ENCODE measurements at regions not wholly inside any gene's neighbourhood (a gene's known extent, or its start where the extent isn't known, plus 50 kb on each side); places are given as distances from the start of the nearest gene placed in this dataset.

- DNase-seq, result no peak
Measured at GRCh38 chr2:67626656-67627055, 229.5 kb downstream of the ETAA1 start.

GRCh38 chr2:67627456-67628207 lies 230.5 kb downstream of the ETAA1 start:
- DNase-seq, result peak; percentile 28

- DNase-seq, result no peak
Measured at GRCh38 chr2:67628892-67629291, 231.8 kb downstream of the ETAA1 start.

- DNase-seq, result no peak
Measured at GRCh38 chr2:67631483-67631882, 234.3 kb downstream of the ETAA1 start.

- DNase-seq, result no peak
Measured at GRCh38 chr2:67633212-67633856, 236.2 kb downstream of the ETAA1 start.

GRCh38 chr2:67638146-67638545 lies 241.0 kb downstream of the ETAA1 start:
- DNase-seq, result no peak

- peak; percentile 45 for DNase-seq
Measured at GRCh38 chr2:67641312-67642045, 244.3 kb downstream of the ETAA1 start.

- DNase-seq, result peak; percentile 45
Measured at GRCh38 chr2:67642046-67642382, 244.9 kb downstream of the ETAA1 start.

GRCh38 chr2:67642961-67643360 lies 245.8 kb downstream of the ETAA1 start:
- DNase-seq, result no peak

- no peak for DNase-seq
Measured at GRCh38 chr2:67645280-67646138, 248.4 kb downstream of the ETAA1 start.

- no peak for DNase-seq
Measured at GRCh38 chr2:67646714-67647333, 249.7 kb downstream of the ETAA1 start.

GRCh38 chr2:67649331-67650261 lies 252.5 kb downstream of the ETAA1 start:
- DNase-seq, result no peak

GRCh38 chr2:67650291-67651133 lies 253.4 kb downstream of the ETAA1 start:
- DNase-seq, result peak; percentile 3

GRCh38 chr2:67651565-67651964 lies 254.4 kb downstream of the ETAA1 start:
- no peak for DNase-seq

GRCh38 chr2:67652679-67653078 lies 255.5 kb downstream of the ETAA1 start:
- DNase-seq, result no peak

- no peak for DNase-seq
Measured at GRCh38 chr2:67656875-67657274, 259.7 kb downstream of the ETAA1 start.

GRCh38 chr2:67658820-67659219 lies 261.7 kb downstream of the ETAA1 start:
- DNase-seq, result no peak

GRCh38 chr2:67660015-67660602 lies 263.0 kb downstream of the ETAA1 start:
- DNase-seq, result no peak

GRCh38 chr2:67660871-67661270 lies 263.7 kb downstream of the ETAA1 start:
- no peak for DNase-seq

GRCh38 chr2:67662222-67662621 lies 265.1 kb downstream of the ETAA1 start:
- no peak for DNase-seq
